ENCODE measurements at regions not wholly inside any gene's neighbourhood (a gene's known extent, or its start where the extent isn't known, plus 50 kb on each side); places are given as distances from the start of the nearest gene placed in this dataset.

DNA sequence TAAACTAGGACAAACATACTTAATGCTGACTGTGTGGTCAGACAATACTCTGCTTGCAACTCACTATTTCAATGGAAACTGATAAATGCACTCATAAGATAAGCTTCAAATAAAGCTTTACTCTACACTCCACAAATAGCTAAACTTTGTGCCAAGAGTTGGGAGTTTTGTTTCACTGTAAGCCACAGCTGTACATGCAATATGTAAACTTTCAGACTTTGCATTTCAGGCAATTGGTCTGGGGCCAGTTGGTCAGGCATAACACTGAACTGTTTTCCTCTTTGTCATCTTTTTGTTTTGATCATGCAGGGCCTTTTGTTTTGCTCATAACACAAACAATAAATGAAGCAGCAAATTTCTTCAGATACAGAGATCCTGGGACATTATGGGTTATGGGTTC, 426.2 kb downstream of the IPO8 start:
- Histone ChIP-seq H3K27me3 (ENCODE audit: insufficient read depth, poor library complexity, severe bottlenecking) (no peaks in the 10 kb centered on the region), H3K4me1 (ENCODE audit: insufficient read depth, poor library complexity, severe bottlenecking) (no peaks in the 10 kb centered on the region), H3K9me3 (ENCODE audit: severe bottlenecking) (no peaks in the 10 kb centered on the region), H3K4me3 (ENCODE audit: severe bottlenecking) (no peak overlapping the region), H3K27ac (ENCODE audit: poor library complexity, severe bottlenecking) (no peak overlapping the region), H3K36me3 (ENCODE audit: low read depth) (no peaks in the 10 kb centered on the region)
- TF ChIP-seq, protein P1, sequence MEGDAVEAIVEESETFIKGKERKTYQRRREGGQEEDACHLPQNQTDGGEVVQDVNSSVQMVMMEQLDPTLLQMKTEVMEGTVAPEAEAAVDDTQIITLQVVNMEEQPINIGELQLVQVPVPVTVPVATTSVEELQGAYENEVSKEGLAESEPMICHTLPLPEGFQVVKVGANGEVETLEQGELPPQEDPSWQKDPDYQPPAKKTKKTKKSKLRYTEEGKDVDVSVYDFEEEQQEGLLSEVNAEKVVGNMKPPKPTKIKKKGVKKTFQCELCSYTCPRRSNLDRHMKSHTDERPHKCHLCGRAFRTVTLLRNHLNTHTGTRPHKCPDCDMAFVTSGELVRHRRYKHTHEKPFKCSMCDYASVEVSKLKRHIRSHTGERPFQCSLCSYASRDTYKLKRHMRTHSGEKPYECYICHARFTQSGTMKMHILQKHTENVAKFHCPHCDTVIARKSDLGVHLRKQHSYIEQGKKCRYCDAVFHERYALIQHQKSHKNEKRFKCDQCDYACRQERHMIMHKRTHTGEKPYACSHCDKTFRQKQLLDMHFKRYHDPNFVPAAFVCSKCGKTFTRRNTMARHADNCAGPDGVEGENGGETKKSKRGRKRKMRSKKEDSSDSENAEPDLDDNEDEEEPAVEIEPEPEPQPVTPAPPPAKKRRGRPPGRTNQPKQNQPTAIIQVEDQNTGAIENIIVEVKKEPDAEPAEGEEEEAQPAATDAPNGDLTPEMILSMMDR (IDR thresholded peaks at IDR 0.05; ENCODE audit: poor library complexity, severe bottlenecking): no peak
- DNase-seq (ENCODE audit: low spot score) (no peak), ATAC-seq (ENCODE audit: low read depth) (no peak)

DNA sequence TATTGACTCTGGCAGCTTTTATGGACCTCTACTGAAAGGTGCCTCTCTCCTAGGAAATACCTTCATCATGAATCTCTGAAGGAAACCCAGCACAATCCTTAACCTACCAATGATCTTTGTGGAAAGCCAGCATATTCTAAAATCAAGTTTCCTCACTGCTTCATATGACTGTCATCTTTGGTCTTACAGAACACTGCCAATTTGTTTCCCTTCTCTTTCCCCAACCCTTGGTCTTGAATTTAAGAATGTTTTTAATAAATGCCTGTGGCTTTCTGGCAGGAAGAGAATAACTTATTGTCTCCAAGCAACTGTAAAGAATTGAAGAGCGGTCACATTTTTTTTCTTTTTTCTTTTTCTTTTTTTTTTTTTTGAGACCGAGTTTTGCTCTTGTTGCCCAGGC, 427.6 kb downstream of the IPO8 start:
- DNase-seq (ENCODE audit: low spot score) (no peak), ATAC-seq (ENCODE audit: low read depth) (no peak)
- no peaks in the 10 kb centered on the region for H3K36me3 ChIP-seq (ENCODE audit: low read depth)
- no peaks in the 10 kb centered on the region for H3K4me1 ChIP-seq (ENCODE audit: insufficient read depth, poor library complexity, severe bottlenecking)
- no peaks in the 10 kb centered on the region for H3K9me3 ChIP-seq (ENCODE audit: severe bottlenecking)
- H3K27me3 ChIP-seq (ENCODE audit: insufficient read depth, poor library complexity, severe bottlenecking): no peaks in the 10 kb centered on the region
- H3K4me3 ChIP-seq (ENCODE audit: severe bottlenecking): no peak overlapping the region
- TF ChIP-seq, protein P1 (IDR thresholded peaks at IDR 0.05; ENCODE audit: poor library complexity, severe bottlenecking): no peak
- H3K27ac ChIP-seq (ENCODE audit: poor library complexity, severe bottlenecking): no peak overlapping the region

DNA sequence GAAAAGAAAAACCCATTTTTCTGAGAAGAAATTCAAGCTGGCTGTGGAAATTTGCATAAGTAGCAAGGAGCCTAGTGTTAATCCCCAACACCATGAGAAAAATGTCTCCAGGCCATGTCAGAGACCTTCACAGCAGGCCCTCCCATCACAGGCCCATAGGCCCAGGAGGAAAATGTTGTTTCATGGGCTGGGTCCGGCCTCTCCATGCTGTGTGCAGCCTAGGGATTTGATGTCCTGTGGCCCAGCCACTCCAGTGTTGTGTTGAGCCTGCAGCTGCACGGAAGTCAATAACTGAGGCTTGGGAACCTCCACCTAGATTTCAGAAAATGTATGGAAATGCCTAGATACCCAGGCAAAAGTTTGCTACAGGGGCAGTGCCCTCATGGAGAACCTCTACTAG, 432.2 kb downstream of the IPO8 start:
- Histone ChIP-seq H3K9me3 (ENCODE audit: severe bottlenecking) (no peaks in the 10 kb centered on the region), H3K4me3 (ENCODE audit: severe bottlenecking) (no peak overlapping the region), H3K4me1 (ENCODE audit: insufficient read depth, poor library complexity, severe bottlenecking) (no peaks in the 10 kb centered on the region), H3K27me3 (ENCODE audit: insufficient read depth, poor library complexity, severe bottlenecking) (no peaks in the 10 kb centered on the region), H3K27ac (ENCODE audit: poor library complexity, severe bottlenecking) (no peak overlapping the region), H3K36me3 (ENCODE audit: low read depth) (no peaks in the 10 kb centered on the region)
- TF ChIP-seq, protein P1 (IDR thresholded peaks at IDR 0.05; ENCODE audit: poor library complexity, severe bottlenecking): no peak
- ATAC-seq (ENCODE audit: low read depth): no peak
- DNase-seq (ENCODE audit: low spot score): no peak

DNA sequence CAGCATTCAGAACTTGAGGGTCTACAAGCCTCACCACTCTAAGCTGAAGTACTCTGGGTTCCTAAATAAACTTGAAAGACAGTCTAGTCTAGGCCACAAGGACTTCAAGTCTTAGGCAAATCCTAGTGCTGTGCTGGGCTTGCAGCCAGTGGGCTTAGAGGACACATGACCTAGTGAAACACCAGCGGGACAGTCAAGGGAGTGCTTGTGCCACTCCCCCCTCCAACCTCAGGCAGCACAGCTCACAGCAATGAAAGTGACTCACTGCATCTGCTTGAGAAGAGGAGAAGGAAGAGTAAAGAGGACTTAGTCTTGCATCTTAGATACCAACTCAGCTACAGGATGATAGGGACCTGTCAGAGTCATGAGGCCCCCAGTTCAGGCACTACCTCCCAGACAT, 438.1 kb downstream of the IPO8 start:
- ATAC-seq (ENCODE audit: low read depth) (no peak), DNase-seq (ENCODE audit: low spot score) (no peak)
- Histone ChIP-seq H3K9me3 (ENCODE audit: severe bottlenecking) (no peaks in the 10 kb centered on the region), H3K27ac (ENCODE audit: poor library complexity, severe bottlenecking) (no peak overlapping the region), H3K36me3 (ENCODE audit: low read depth) (no peaks in the 10 kb centered on the region), H3K27me3 (ENCODE audit: insufficient read depth, poor library complexity, severe bottlenecking) (no peaks in the 10 kb centered on the region), H3K4me3 (ENCODE audit: severe bottlenecking) (no peak overlapping the region), H3K4me1 (ENCODE audit: insufficient read depth, poor library complexity, severe bottlenecking) (no peaks in the 10 kb centered on the region)
- TF ChIP-seq, protein P1 (IDR thresholded peaks at IDR 0.05; ENCODE audit: poor library complexity, severe bottlenecking): no peak

DNA sequence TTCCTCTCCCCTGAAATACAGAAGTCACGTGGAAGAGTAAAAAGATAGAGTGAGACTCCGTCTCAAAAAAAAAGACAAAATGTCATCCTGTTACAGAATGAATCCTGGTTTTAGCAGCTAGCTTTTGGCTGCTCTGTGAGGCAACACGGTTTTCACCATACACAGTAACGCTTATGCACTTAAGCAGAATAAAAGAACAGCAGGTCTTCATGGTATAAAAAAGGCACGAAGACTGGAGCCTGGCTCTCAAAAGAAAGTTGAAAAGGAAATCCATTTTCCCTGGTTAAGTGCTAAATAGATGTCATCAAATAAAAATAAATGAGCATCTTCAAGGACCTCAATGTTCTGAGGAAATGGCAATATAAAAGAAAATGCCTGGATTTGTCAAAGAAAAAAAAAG, 444.1 kb downstream of the IPO8 start:
- Histone ChIP-seq H3K4me1 (ENCODE audit: insufficient read depth, poor library complexity, severe bottlenecking) (no peaks in the 10 kb centered on the region), H3K27me3 (ENCODE audit: insufficient read depth, poor library complexity, severe bottlenecking) (no peaks in the 10 kb centered on the region), H3K4me3 (ENCODE audit: severe bottlenecking) (no peak overlapping the region), H3K27ac (ENCODE audit: poor library complexity, severe bottlenecking) (no peak overlapping the region), H3K36me3 (ENCODE audit: low read depth) (no peaks in the 10 kb centered on the region), H3K9me3 (ENCODE audit: severe bottlenecking) (no peaks in the 10 kb centered on the region)
- TF ChIP-seq, protein P1 (IDR thresholded peaks at IDR 0.05; ENCODE audit: poor library complexity, severe bottlenecking): no peak
- ATAC-seq (ENCODE audit: low read depth): no peak
- no peak for DNase-seq (ENCODE audit: low spot score)

Measured in RWPE2 (cell line).